ACC112 (cell line): ENCODE measurements at regions not wholly inside any gene's neighbourhood (a gene's known extent, or its start where the extent isn't known, plus 50 kb on each side); places are given as distances from the start of the nearest gene placed in this dataset.

Experiments used
- H2AFZ ChIP-seq: fragments of 200-600 bp; sonication (generic); one replicate; pipeline ENCODE4 v1.6.0; 2017; ENCODE audit warnings: antibody characterized with exemption, low read length; ENCODE audit not compliant: unreplicated experiment
- H3K27ac ChIP-seq: fragments of 200-600 bp; sonication (generic); 2 replicates; pipeline ENCODE4 v1.5.1; 2014; ENCODE audit warnings: low read depth, mild to moderate bottlenecking, antibody characterized with exemption, low read length, moderate library complexity
- H3K27me3 ChIP-seq: fragments of 200-600 bp; sonication (generic); 2 replicates; pipeline ENCODE4 v1.6.1; 2014; ENCODE audit warnings: mild to moderate bottlenecking, antibody characterized with exemption, low read length, moderate library complexity, mixed read lengths; ENCODE audit not compliant: insufficient read depth
- H3K36me3 ChIP-seq: fragments of 200-600 bp; sonication (generic); 2 replicates; pipeline ENCODE4 v1.6.1; 2016; ENCODE audit warnings: mild to moderate bottlenecking, antibody characterized with exemption, low read length, moderate library complexity, mixed read lengths; ENCODE audit not compliant: insufficient read depth
- H3K4me1 ChIP-seq: fragments of 200-600 bp; sonication (generic); one replicate; pipeline ENCODE4 v1.6.1; 2016; ENCODE audit warnings: low read length, mixed read lengths; ENCODE audit not compliant: insufficient read depth, unreplicated experiment, control insufficient read depth
- H3K4me3 ChIP-seq: fragments of 200-600 bp; sonication (generic); 2 replicates; pipeline ENCODE4 v1.5.1; 2014; ENCODE audit warnings: mild to moderate bottlenecking, low read depth, low read length
- H3K79me2 ChIP-seq: fragments of 200-600 bp; sonication (generic); one replicate; pipeline ENCODE4 v1.6.0; 2016; ENCODE audit warnings: low read length; ENCODE audit not compliant: control insufficient read depth, unreplicated experiment, insufficient read depth

GRCh38 chr1:234938924-234939323, 189.7 kb downstream of the TOMM20 start:
- Histone ChIP-seq H3K79me2 (no peaks in the 10 kb centered on the region), H3K4me1 (peaks cover 6% of the 10 kb centered on the region), H3K36me3 (no peaks in the 10 kb centered on the region), H2AFZ (no peak overlapping the region), H3K27ac (no peak overlapping the region), H3K27me3 (no peaks in the 10 kb centered on the region), H3K4me3 (no peak overlapping the region)

GRCh38 chr1:234938135-234938534, 190.5 kb downstream of the TOMM20 start:
- Histone ChIP-seq H3K36me3 (no peaks in the 10 kb centered on the region), H2AFZ (no peak overlapping the region), H3K4me3 (no peak overlapping the region), H3K4me1 (peaks cover 14% of the 10 kb centered on the region), H3K27ac (no peak overlapping the region), H3K79me2 (no peaks in the 10 kb centered on the region), H3K27me3 (no peaks in the 10 kb centered on the region)

GRCh38 chr1:234936612-234937389, 191.8 kb downstream of the TOMM20 start:
- Histone ChIP-seq H3K79me2 (no peaks in the 10 kb centered on the region), H3K4me1 (peaks cover 21% of the 10 kb centered on the region), H3K4me3 (no peak overlapping the region), H3K27me3 (no peaks in the 10 kb centered on the region), H2AFZ (no peak overlapping the region), H3K27ac (no peak overlapping the region), H3K36me3 (no peaks in the 10 kb centered on the region)

GRCh38 chr1:234934611-234935033, 194.0 kb downstream of the TOMM20 start:
- no peak overlapping the region for H3K4me3 ChIP-seq
- no peak overlapping the region for H2AFZ ChIP-seq
- peaks cover 21% of the 10 kb centered on the region for H3K4me1 ChIP-seq
- no peaks in the 10 kb centered on the region for H3K27me3 ChIP-seq
- peak overlapping the region; percentile 41 for H3K27ac ChIP-seq
- H3K36me3 ChIP-seq, result no peaks in the 10 kb centered on the region
- H3K79me2 ChIP-seq, result no peaks in the 10 kb centered on the region

- H3K36me3 ChIP-seq, result no peaks in the 10 kb centered on the region
- H3K79me2 ChIP-seq, result no peaks in the 10 kb centered on the region
- no peaks in the 10 kb centered on the region for H3K27me3 ChIP-seq
- peak overlapping the region; percentile 60 for H2AFZ ChIP-seq
- peaks cover 21% of the 10 kb centered on the region for H3K4me1 ChIP-seq
- peak overlapping the region; percentile 2; the same call in 1 of the 2 replicates for H3K4me3 ChIP-seq
- peak overlapping the region; percentile 73 for H3K27ac ChIP-seq
Measured at GRCh38 chr1:234933475-234933874, 195.2 kb downstream of the TOMM20 start.

- Histone ChIP-seq H3K36me3 (no peaks in the 10 kb centered on the region), H2AFZ (no peak overlapping the region), H3K4me1 (peaks cover 21% of the 10 kb centered on the region), H3K27ac (peak overlapping the region; percentile 73), H3K27me3 (no peaks in the 10 kb centered on the region), H3K4me3 (peak overlapping the region; percentile 2; the same call in 1 of the 2 replicates), H3K79me2 (no peaks in the 10 kb centered on the region)
Measured at GRCh38 chr1:234932511-234933430, 195.9 kb downstream of the TOMM20 start.

- no peaks in the 10 kb centered on the region for H3K27me3 ChIP-seq
- no peak overlapping the region for H3K4me3 ChIP-seq
- H3K4me1 ChIP-seq, result peaks cover 22% of the 10 kb centered on the region
- H3K27ac ChIP-seq, result no peak overlapping the region; the same call in 1 of the 2 replicates
- no peak overlapping the region for H2AFZ ChIP-seq
- H3K36me3 ChIP-seq, result no peaks in the 10 kb centered on the region
- no peaks in the 10 kb centered on the region for H3K79me2 ChIP-seq
Measured at GRCh38 chr1:234932106-234932505, 196.5 kb downstream of the TOMM20 start.

GRCh38 chr1:234931404-234931973, 197.1 kb downstream of the TOMM20 start:
- Histone ChIP-seq H3K27ac (no peak overlapping the region), H3K27me3 (no peaks in the 10 kb centered on the region), H2AFZ (no peak overlapping the region), H3K4me1 (peaks cover 29% of the 10 kb centered on the region), H3K4me3 (no peak overlapping the region), H3K36me3 (no peaks in the 10 kb centered on the region), H3K79me2 (no peaks in the 10 kb centered on the region)

GRCh38 chr1:234929369-234929768, 199.3 kb downstream of the TOMM20 start:
- Histone ChIP-seq H2AFZ (no peak overlapping the region), H3K36me3 (no peaks in the 10 kb centered on the region), H3K27ac (no peak overlapping the region), H3K4me3 (no peak overlapping the region), H3K4me1 (peaks cover 34% of the 10 kb centered on the region), H3K27me3 (no peaks in the 10 kb centered on the region), H3K79me2 (no peaks in the 10 kb centered on the region)

- peaks cover 30% of the 10 kb centered on the region for H3K4me1 ChIP-seq
- no peak overlapping the region for H3K4me3 ChIP-seq
- no peaks in the 10 kb centered on the region for H3K79me2 ChIP-seq
- H3K27me3 ChIP-seq, result no peaks in the 10 kb centered on the region
- no peak overlapping the region for H3K27ac ChIP-seq
- no peak overlapping the region for H2AFZ ChIP-seq
- H3K36me3 ChIP-seq, result no peaks in the 10 kb centered on the region
Measured at GRCh38 chr1:234928642-234929041, 200.0 kb downstream of the TOMM20 start.
